CD4-positive, alpha-beta T cell treated with Interleukin-4 for 4 hours (primary cell): ENCODE measurements at regions not wholly inside any gene's neighbourhood (a gene's known extent, or its start where the extent isn't known, plus 50 kb on each side); places are given as distances from the start of the nearest gene placed in this dataset.

Source experiments
- DNase-seq: peaks from one replicate; pipeline ENCODE4 v3.0.0-alpha.2; 2020

DNA sequence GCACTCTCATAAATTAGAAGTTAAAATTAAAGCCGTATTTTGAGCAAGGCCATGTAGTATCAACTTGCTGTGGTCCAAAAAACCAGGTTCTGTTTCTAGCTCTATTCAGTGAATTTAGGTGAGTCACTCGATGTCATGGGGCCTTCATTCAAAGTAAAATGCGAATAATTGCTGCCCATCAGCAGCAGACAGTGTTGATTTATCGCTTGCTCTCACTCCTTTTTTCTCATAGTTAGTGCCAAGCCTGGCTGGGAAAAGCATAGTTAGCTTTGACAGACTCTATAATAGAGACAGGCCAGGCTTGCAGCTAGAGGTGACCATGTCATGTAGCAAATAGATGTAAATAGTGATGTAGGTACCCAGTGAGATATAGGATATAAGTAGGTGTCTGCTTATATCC, 136.0 kb downstream of the EDN1 start:
- no peak for DNase-seq

DNA sequence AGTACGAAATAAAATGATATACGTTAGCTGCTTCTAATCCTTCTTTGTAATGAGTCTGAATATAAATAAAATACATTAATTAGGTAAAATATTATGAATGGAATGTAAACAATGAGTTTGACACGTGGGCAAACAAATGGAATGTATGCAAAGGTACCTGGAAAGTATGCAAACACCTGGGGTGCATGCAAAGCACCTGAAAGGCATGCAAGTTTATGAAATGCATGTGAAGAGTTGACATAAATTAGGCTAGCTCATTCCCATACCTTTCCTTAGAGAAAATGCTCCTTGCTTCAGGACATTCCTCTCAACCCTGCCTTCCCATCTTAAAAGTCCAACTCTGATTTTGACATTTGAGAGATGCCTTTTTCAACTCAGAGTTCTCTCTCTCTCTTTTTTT, 140.9 kb downstream of the EDN1 start:
- no peak for DNase-seq

DNA sequence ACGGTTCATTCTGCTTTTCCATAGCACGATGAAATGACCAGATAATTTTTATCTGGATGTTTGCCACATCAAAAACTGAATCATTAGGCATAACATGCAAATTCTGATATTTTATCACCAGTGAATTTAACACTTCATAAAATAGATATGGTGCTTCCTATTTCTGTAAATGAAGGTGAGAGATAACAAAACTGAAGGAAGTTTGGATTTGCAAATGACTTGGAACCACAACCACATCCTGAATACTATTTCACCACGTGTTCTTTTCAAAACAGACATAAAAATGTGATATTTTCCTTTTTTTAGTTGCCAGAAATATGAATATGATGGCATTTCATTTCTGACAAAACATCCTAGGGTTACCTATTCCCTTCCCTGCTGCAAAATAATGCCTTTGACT, 146.1 kb downstream of the EDN1 start:
- no peak for DNase-seq

DNA sequence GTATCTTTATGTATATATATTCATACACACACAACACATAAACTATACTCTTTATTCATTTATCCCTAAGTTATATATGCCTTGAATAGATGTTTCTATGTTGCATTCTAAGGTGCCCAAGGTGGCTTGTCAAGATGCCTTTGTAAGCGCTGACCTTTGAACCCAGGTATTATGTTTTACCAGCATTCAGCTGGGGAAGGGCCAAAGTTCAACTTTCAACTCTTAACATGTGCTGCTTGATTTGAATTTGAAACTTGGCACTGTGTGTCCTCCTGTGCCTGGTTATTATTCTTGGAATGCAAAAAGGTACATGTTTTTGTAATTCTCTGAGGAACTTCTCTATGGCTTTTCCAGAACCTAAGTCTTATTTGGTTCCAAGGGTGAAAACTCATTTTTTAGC, 146.5 kb downstream of the EDN1 start:
- DNase-seq: no peak

DNA sequence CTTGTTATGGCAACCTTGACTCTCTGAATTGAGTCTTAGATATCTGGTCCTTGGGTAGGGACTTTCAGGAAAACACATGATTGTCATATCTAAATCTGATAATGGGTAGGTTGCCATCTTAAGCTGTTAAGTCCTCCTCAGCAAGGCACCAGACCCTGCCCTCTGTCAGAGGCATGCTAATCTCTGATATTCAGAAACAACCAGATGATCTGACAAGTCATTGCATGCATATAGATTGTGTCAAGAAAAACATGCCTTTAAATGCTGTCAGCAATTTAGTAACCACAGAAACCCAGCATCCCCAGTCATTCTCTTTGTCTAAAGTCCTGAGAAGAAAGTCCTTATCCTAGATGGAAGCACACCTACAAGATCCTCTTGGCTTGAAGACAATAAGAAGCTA, 149.1 kb downstream of the EDN1 start:
- no peak for DNase-seq

DNA sequence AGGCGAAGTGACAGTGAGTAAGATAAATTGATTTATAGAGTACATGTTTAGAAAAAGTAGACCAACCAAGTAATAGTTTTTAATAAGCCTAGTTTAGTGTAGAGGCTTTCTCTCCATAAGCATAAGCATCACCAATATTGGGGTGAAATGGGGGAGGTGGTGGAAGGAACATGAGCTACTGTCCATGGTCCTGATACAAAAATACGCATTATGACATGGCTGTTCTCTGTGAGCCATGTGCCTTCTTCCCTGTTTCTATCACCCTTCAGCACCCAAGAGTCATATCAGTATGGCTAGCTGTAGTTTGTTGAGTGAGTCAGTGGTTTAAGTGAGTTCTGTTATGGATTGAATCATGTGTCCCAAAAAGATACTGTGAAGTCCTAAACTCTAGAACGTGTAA, 150.8 kb downstream of the EDN1 start:
- no peak for DNase-seq

DNA sequence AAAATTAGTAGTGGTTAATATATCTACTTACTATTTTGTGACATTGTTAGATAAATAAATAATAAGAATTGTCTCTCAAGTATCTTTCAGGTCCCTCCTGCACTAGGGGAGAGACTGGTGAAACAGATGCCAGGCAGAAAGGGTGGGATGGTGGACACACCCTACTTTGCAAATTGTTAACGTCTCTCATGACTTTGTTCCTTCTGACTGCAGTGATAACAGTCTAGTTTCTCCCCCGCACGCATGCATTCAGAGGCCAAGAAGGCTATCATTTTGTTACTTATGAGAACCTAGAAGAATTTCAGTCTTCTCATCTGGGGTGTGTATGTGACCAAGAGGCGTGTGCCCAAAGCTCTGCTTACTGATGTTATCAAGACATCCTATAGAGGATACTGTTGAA, 152.3 kb downstream of the EDN1 start:
- no peak for DNase-seq

DNA sequence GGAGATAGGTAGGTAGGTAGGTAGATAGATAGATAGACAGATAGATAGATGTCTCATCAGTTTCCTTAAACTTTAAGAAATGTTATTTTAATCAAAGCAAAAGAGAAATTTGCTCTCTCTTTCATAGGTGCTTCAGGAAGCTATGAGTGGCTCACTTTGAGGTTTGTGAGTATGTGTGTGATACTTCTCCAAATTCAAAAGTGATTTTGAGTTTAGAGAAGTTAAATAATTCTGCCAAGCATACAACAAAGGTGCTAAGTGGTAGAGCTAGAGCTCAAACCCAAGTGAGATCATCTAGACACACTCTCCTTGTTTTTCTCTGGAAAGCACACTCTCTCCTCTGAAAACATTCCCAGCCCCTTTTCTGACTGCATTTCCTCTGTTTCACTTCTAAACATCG, 156.2 kb downstream of the EDN1 start:
- no peak for DNase-seq

DNA sequence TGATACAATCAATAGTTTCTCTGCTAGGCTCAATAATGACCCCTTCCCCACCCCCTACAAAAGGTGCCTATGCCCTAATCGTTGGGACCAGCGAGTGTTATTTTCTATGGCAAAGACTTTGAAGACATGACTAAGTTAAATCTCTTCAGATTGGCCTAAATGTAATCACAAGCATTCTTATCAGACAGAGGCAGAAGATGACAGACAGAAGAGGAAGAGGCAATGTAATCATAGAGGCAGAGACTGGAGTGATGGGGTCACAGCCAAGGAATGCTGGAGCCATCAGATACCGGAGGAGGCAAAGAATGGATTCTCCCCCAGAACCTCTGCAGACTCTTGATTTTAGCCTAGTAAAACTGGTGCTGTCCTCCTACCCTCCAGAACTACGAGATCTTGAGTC, 159.3 kb downstream of the EDN1 start:
- no peak for DNase-seq

DNA sequence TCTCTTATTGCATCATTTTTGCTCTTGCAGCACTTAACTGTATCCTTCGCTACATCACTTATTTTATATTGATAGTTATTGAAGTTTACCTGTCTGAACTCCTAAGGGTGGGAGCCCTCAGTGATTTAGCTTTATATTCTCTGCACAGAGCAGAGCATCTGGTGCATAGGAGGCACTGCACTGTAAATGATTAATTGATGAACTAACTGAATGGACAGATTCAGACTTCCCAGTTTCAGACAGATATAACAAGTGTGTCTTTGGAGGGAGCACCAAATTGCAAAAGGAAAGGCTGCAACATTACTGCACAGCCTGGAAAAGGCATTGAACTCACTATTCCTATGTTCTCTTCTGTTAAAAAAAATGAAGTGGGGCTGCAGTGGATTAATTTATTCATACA, 160.3 kb downstream of the EDN1 start:
- DNase-seq: no peak

DNA sequence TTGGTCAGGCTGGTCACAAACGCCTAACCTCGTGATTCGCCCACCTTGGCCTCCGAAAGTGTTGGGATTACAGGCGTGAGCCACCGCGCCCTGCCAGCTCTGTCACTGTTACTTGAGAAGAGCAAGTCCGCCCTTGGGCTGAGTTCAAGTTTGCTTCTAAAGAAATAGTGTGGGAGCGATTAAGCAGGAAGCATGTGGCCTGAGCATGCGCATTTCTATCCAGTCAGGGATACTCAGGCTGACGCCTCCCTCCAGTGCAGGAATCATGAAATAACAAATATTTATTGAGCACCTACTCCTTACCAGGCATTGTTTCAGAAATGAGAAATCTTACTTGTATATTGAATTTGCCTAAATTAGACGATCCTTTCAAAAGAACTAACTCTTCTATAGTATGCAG, 166.2 kb downstream of the EDN1 start:
- DNase-seq: no peak

DNA sequence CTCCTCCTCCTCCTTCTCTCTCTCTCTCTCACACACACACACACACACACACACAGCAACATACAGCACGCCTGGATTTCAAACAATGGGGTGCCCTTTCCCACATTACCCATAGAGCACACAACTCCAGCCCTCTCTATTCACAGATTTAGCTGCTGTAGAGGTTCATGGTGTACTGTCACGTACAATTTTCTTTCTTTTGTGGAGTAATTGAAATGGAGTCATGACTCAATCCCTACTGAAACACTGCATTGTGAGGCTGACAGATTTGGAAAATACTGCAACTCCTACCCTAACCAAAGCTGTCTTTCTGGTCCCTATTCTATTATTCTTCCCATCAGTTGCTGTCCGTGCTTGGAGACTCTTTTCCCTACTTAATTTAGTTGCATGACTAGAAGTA, 166.9 kb downstream of the EDN1 start:
- no peak for DNase-seq

DNA sequence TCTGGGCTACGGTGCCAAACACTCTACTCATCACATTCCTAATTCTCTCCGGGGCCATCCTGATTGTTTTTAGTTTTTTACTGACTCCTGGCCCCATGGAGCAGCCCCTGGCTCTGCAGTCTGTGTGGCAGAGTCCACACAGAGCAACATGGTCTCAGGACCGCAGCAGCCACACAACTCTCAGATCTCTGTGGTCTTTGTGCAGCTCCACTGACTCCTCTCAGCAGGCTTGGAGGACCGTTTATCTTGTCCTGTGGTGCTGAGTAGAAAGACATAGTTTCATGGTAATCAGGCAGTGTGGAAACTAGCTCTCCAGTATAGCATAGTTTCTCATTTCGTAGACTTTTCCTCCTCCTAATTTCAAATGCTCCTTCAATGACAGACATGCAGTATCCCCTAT, 168.4 kb downstream of the EDN1 start:
- no peak for DNase-seq

DNA sequence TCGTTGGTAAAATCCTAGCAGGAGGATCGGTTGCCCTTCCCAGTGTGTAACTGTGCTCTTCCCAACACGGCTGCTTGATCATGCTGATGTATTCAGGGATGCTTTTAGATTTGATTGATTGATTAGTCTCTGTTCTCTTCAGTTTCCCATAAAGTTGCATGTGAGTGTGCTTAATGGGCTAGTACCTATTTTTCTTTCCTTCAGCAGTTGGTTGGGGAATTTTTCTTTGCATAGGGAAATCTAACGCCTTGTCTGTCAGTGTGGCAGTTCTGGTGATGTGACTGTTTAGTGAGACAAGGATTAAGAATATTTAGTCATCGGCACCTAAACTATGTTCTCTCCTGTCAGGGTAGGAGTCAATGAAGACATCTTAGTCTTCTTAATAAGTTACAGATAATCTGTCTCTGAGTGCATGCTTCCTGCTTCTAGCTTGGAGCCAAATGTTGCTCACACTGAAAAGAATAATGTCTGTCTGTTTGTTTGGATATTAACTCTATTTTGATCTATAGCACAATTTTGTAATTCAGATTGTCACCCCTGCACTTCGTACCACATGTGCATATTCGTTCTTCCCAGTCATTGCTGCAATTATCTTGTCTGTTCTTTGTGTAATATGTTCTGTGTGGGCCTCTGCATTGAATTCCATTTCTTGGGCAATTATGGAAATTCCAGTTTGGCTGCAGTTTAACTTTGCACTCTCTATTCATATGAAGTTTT, 169.9 kb downstream of the EDN1 start:
- DNase-seq: no peak

DNA sequence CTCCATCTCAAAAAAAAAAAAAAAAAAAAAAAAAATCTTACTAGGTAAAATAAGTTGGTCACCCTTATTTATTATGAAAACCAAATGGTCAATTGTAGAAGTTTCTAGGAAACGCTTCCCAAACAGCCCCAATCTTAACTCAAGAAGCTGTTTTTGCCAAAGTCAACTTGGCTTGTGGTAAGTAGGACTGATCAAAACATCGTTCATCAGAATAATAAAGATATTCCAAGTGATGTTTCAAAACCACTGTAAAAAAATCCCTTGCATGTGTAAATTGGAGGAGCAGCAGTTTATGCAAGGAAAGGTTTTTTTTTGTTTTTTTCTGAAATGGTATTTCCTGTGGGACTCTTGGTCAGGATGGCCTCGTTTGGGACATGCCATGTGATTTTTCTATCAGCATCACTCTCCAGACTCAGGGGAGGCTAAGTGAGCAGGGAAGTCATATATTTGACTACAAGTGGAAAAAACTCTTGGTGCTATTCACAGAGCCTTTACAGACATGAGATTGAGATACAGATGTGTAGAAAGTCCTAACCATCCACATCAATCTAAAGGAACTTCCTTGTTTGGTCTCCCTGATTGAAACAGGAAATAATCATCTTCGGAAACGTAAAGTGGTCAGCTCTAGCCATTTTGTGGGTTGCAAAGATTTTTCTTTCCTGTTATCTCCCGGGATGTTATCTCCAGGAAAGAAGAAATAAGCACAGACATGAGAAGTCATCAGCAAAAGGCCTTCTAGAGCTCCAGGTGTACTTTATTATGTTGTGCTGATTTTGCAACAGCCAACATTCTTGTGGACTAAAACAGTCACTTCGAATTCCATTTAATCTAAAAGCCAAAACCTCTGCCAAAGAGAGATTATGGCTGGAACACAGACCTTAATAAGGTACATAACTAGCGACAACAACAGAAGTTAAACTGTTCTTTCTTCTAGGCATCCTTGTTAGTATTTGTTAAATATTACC, 177.8 kb downstream of the EDN1 start:
- no peak for DNase-seq

DNA sequence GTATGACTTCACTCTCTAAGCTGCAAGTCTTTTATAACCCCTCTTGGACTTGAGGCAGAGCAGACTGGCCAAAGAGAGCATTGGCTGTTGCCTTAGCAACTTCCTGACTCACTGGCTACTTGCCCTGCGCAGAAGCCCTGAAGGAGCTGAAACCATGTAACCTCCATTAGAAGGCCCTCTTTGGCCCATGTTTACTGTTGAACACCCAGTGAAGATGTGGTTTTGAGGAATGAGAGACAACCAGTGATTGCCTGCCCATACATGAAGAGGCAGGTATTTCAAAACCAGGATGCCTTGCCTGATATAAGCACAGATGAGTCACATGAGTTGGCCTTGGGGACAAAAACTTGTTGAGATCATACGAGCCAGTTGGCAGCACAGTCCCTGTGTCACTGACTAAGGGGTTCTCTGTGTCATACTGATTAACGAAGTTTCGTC, 182.5 kb downstream of the EDN1 start:
- no peak for DNase-seq

DNA sequence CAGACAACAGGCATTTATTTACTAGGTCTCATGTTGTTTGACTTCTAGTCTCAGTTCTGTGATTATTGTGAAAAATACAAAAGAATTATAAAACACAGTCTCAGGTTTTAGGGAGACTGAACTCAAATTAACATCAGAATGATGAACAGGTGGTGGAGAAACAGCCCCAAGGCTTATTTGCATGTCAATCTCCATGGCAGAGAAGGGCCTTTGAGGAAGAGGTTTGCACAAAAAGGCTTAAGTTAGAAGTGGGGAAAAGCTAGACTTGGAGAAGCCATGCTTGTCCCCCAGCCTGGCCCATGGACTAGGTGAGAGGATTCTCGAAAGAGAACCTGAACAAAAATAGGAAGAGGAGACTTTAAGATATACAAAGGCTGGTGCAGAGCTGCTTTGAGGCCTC, 183.3 kb downstream of the EDN1 start:
- no peak for DNase-seq

DNA sequence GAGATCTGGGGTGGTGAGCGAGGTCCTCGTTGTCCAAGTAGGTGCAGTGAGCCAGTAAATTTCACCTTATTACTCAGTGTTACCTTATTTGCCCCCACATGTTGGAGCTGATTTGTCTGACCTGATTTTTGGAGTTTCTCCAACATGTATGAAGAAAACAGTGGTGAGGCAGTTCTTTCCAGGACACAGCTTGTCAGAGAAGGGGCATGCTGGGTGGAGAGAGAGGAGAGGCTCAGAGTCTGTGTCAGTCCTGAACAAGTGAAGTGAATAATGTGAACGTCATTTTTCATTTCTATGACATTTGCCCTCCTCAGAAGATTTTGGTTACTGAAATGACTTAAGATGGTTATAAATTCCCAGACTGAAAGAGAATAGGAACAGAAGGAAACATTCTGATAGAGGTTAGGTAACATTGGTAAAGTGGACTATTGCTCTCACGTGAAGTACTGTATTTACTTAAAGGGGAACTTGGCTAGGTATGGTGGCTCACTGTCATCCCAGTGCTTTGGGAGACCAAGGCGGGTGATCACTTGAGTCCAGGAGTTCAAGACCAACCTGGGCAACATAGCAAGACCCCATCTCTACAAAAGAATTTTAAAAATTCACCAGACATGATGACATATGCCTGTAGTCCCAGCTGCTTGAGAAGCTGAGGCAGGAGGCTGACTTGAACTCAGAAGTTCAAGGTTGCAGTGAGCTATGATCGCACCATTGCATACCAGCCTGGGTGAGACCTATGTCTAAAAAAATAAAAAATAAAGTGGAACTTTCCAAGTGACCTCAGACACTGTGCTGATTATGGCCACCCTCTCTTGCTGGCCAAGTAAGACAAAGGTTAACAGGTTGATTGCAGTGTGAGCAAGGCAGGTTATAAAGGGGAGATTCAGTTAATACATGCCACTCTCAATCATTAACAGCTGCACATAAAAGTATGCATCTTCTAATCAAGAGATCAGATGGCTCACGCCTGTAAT, 184.3 kb downstream of the EDN1 start:
- no peak for DNase-seq

DNA sequence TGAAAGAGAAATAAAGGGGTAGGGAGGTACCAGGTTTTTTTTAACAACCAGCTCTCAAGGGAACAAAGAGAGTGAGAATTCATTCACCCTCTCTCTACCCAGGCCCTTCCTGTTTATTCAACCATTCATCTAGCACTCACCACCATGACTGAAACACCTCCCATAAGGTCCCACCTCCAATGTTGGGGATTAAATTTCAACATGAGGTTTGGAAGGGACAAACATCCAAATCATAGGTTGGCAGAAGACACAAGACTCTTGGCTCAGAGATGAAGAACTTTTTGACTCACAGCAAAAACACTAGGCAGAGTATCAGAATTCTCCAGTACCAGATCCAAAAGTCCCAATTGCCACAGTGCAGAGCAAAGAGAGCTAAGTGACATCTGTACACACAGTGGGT, 186.3 kb downstream of the EDN1 start:
- no peak for DNase-seq

DNA sequence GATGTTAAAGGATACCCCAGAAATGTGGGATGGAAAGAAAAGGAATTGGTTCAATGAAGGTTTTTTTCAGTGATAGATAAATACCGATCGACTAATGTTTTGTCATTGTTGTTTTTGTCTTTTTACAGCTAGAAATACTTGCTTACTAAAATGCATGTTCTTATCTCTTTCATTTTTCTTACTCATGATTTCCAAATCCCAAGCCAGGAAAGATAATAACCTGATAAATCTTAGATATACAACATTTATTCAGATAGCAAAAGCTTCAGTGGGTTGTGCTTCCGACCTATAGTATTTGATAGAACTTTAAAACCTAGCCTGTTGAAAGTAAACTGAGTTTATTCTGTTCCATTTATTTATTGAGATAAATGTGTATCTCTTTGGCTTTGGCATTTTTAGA, 187.5 kb downstream of the EDN1 start:
- no peak for DNase-seq

DNA sequence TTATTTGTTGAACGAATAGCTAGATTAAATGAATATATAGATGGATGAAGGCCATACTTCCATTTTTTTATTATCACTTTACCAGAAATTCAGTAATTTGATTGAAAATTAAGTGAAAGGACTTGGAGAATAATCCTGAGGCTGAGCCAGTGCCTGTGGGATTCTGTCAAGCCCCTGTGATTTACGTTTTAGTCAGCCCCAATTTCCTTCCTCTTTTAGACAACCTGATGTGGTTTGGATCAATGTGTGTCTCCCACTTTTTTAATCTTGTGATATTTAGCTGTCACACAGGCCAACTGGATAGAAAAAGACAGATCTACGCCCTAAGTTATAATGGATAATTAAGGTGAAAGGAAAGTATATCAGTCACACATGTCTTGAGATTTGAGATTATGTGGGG, 188.8 kb downstream of the EDN1 start:
- no peak for DNase-seq

DNA sequence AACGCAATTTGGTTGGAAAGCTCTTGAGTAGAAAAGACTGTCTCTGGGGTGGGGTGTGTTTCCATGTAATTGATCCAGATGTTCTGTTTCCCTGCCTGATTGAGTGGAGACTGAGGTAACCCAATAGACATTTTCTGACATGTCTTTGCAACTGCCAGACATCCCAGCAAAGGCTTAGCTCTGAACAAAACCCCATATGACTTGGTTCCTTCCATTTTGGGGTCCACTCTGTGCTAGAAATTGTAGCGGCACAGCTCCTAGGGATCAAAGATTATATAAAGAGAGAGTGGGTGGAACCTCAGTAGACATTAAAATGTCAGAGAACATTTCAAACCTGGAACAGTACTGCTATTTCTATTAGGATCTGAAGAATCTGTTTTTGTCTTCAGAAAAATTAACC, 189.3 kb downstream of the EDN1 start:
- DNase-seq: no peak

DNA sequence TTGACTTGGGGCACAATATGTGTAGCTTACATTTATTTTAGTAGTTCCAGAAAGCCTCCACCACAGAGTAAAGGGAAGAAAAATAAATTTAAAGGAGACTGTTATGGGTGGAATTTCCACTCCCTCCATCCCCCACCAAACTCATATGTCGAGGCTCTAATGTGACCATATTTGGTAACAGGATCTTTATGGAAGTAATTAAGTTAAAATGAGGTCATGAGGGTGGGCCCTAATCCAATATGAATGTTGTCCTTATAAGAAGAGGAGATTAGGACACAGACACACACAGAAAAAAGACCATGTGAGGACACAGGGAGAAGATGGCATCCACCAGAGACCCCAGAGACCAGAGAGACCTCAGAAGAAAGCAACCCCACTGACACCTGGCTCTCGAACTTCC, 189.7 kb downstream of the EDN1 start:
- no peak for DNase-seq
